HG03354 (cell line): ENCODE measurements at regions not wholly inside any gene's neighbourhood (a gene's known extent, or its start where the extent isn't known, plus 50 kb on each side); places are given as distances from the start of the nearest gene placed in this dataset.
"Not testable (repeated sequence)": the region's sequence is repeated elsewhere in the genome, so short reads cannot be mapped to it uniquely, and the experiment has no call there.

ENCODE experiments used
- ATAC-seq: cut with Tn5 transposase; IDR thresholded peaks from one replicate; pipeline ENCODE4 v1.9.1; 2021; ENCODE audit warnings: mild to moderate bottlenecking; ENCODE audit not compliant: unreplicated experiment, poor library complexity, severe bottlenecking

- no peak for ATAC-seq
Observed at GRCh38 chr1:55314740-55315139, 99.6 kb upstream of the USP24 start.

DNA sequence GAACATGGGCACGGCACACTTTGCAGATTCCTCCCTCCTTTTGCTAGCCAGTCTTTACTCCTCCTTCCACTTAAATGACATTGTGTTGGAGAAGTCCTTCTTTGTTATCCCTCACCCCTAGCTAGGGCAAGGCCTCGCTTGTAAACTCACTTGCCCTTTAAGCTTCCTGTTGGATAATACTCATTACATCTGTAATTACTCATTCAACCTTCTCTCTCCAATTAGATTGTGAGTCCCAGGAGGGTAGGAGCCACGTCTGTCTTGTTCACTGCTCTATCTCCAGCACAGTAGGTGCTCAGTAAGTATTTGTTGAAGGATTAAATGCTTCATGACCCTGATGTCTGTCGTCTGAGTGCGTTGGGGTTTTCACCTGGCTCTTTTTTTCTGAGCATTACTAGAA, 98.7 kb upstream of the USP24 start:
- no peak for ATAC-seq

GRCh38 chr1:55311979-55312378, 96.8 kb upstream of the USP24 start:
- ATAC-seq: no peak

- no peak for ATAC-seq
Observed at GRCh38 chr1:55311057-55311641, 96.0 kb upstream of the USP24 start.

DNA sequence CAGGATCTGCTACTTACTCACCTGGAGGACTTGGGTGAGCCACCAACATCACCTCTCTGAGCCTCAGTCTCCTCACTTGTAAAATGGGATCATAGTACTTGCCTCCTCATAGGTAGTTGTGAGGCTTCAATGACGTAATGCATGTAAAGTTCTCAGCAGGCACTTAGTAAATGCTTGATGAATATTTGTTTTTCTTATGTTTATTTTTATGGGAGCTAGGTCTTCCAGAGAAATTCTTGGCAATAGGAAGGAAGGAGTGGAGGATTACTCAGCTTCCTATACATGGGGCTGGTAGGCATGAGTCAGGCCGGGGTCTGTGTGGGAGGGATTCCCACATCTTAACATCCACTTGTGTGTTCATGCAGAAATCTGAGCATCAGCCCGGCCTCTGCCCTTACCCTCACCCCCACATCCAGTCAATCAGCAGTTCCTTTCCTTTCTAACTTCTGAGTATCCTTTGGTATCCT, 95.4 kb upstream of the USP24 start:
- no peak for ATAC-seq

- ATAC-seq: no peak
Observed at GRCh38 chr1:55309786-55310504, 94.8 kb upstream of the USP24 start.

GRCh38 chr1:55309053-55309452, 93.9 kb upstream of the USP24 start:
- no peak for ATAC-seq

DNA sequence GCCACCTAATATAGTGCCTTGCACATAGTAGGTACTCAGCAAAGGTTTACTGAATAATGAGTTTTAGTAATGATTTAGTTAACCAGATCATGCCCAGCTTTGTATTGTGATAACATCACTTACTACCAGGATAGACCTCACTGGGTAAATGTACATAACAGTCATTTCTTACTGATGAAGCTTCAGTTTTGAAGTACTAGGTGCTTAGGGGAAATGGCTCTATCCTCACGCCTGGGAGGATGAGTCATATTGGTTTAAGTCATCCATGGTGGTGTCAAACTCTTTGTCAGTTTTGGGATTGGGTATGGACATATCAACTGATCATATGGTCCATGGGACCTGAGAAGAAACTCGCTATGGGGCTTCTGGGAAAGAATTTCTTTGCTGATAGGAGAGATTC, 90.6 kb upstream of the USP24 start:
- ATAC-seq: no peak

GRCh38 chr1:55304229-55304740, 89.1 kb upstream of the USP24 start:
- ATAC-seq: no peak

DNA sequence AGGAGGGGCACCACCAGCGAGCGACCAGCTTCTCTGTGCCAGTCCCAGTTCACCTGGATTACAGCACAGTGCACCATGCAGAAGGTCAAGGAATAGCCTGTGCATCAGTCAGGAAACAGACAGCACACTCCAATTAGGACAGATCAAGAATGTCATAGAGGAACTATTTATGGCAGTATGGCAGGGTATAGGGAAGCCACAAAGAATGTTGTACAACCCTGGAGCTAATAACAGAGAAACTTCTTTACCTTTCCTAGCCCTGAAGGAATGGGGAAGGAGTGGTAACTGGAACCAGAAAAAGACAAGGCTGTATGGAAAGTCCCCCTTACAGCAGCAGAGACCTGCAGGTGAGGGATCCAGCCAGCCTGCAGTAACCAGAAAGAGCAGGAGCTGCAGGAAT, 87.8 kb upstream of the USP24 start:
- no peak for ATAC-seq

DNA sequence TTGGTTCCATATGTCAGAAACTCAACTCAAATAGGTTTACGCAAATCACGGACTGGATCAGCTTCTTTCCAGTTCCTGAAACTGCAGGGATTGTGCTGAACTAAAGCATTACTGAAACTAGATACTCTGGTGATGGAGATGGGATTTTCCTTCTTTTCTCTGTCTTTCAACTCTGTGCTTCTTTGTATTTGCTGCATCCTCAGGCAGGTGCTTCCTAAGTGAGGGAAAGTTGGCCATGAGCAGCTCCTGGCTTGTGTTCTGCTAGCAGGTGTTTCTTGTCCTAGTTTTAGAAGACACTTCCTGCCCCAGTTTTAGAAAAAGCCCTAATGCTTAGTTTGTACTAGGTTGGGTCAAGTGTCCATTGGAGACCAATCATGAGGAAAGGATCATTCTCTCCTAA, 86.7 kb upstream of the USP24 start:
- no peak for ATAC-seq

DNA sequence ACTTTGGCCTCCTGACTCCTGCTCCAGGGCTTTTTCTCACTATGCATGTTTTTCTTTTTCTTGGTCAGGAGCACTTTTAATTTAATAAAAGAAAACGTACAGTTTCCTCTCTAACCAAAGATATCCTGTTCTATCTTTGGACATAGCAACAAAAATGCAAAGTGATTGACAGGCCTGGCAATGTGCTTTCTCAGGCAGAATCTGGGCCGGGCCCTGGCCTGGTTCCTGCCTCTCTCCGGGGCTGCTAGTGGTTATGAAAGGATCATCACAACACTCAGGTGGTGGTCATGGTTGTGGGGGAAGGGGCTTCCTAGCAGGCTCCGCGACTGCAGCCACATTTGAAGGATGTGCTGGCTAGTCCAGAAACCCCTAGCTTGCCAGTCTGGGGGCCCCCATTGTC, 85.8 kb upstream of the USP24 start:
- no peak for ATAC-seq

GRCh38 chr1:55298167-55298894, 83.2 kb upstream of the USP24 start:
- no peak for ATAC-seq

- not testable (repeated sequence) for ATAC-seq
Observed at GRCh38 chr1:55296247-55296646, 81.1 kb upstream of the USP24 start.

- no peak for ATAC-seq
Observed at GRCh38 chr1:55289614-55290013, 74.5 kb upstream of the USP24 start.

DNA sequence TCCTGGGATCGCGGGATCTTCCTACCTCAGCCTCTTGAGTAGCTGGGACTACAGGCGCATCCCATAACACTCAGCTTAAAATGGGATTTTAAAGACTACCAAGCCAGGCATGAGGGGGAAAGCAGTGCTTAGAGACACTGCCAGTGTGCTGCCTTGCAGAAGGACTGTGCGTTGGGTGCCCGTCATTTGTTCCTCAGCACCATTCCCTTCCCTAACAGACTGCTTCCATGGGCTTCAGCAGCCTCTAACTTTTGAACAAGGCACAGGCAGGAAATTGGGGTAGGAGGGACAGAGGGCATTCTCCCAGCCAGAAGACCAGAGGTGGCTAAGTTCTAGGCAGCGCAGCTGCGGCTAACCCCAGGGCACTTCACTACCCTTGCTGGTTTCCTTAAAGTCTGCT, 73.9 kb upstream of the USP24 start:
- no peak for ATAC-seq

- peak; percentile 88 for ATAC-seq
Observed at GRCh38 chr1:55288245-55288644, 73.1 kb upstream of the USP24 start.

DNA sequence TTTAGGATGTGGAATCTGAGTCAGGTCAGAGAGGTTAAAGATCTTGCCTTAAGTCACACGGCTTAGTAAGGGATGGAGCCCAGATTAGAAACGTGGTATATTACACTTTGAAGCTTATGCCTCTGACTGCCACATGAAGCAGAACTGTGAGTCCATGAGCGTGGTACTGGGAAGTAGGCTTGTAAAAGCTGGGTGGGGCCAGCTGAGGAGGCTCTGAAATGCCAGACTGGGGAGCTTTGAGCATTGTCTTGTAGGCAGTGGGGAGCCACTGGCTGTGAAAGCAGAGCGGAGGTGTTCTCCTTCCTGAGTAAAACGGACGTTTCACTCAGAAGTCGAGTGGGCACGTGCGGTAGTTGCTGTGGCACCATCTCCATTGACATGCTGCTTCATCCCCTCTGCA, 72.6 kb upstream of the USP24 start:
- peak; percentile 30 for ATAC-seq

- ATAC-seq: no peak
Observed at GRCh38 chr1:55286856-55287602, 71.9 kb upstream of the USP24 start.

- no peak for ATAC-seq
Observed at GRCh38 chr1:55285834-55286233, 70.7 kb upstream of the USP24 start.
